GM23338 (cell line): ENCODE measurements at regions not wholly inside any gene's neighbourhood (a gene's known extent, or its start where the extent isn't known, plus 50 kb on each side); places are given as distances from the start of the nearest gene placed in this dataset.

Experiments
- ATAC-seq: fragments of 200-7000 bp; cut with Tn5 transposase; 3 replicates; pipeline ENCODE4 v1.9.1; 2020
- DNase-seq: peaks from one replicate; pipeline ENCODE4 v3.0.0-alpha.2; 2015; ENCODE audit warnings: low spot score
- H2AFZ ChIP-seq: fragments of 200-600 bp; sonication (generic); 2 replicates; pipeline ENCODE4 v1.8.0; 2016; ENCODE audit warnings: antibody characterized with exemption, mild to moderate bottlenecking, moderate library complexity
- H3F3A ChIP-seq: fragments of 200-600 bp; sonication (generic); replicated peaks from 2 replicates; pipeline ENCODE4 v1.8.0; 2017; ENCODE audit warnings: antibody characterized with exemption, mixed run types, low read depth
- H3K27ac ChIP-seq: fragments of 200-600 bp; sonication (generic); 2 replicates; pipeline ENCODE4 v1.6.1; 2016; ENCODE audit warnings: low read depth
- H3K27me3 ChIP-seq: fragments of 200-600 bp; sonication (generic); 2 replicates; pipeline ENCODE4 v1.8.0; 2016; ENCODE audit warnings: mild to moderate bottlenecking, mixed run types, moderate library complexity; ENCODE audit not compliant: insufficient read depth
- H3K36me3 ChIP-seq: fragments of 200-600 bp; sonication (generic); 2 replicates; pipeline ENCODE4 v1.8.0; 2016; ENCODE audit warnings: mild to moderate bottlenecking; ENCODE audit not compliant: insufficient read depth
- H3K4me1 ChIP-seq: fragments of 200-600 bp; sonication (generic); 2 replicates; pipeline ENCODE4 v1.8.0; 2016; ENCODE audit warnings: mild to moderate bottlenecking, moderate library complexity; ENCODE audit not compliant: insufficient read depth
- H3K4me2 ChIP-seq: fragments of 200-600 bp; sonication (generic); 2 replicates; pipeline ENCODE4 v1.7.1; 2017; ENCODE audit warnings: mixed run types
- H3K4me3 ChIP-seq: fragments of 200-600 bp; sonication (generic); 2 replicates; pipeline ENCODE4 v1.6.1; 2016; ENCODE audit warnings: mixed run types
- H3K79me2 ChIP-seq: fragments of 200-600 bp; sonication (generic); replicated peaks from 2 replicates; pipeline ENCODE4 v1.8.0; 2017; ENCODE audit warnings: mild to moderate bottlenecking; ENCODE audit not compliant: insufficient read depth
- H3K9me2 ChIP-seq: fragments of 200-600 bp; sonication (generic); 2 replicates; pipeline ENCODE4 v1.8.0; 2017; ENCODE audit not compliant: insufficient read depth
- H4K20me1 ChIP-seq: fragments of 200-600 bp; sonication (generic); replicated peaks from 2 replicates; pipeline ENCODE4 v1.8.0; 2017; ENCODE audit warnings: mild to moderate bottlenecking; ENCODE audit not compliant: insufficient read depth
- H3K27ac Mint-ChIP-seq: 2 replicates; pipeline ENCODE4 v1.8.0; 2020; ENCODE audit warnings: inconsistent platforms, mild to moderate bottlenecking, moderate library complexity, mixed read lengths
- H3K27me3 Mint-ChIP-seq: 3 replicates; pipeline ENCODE4 v1.8.0; 2022; ENCODE audit warnings: low read depth, mild to moderate bottlenecking, moderate library complexity, mixed read lengths, inconsistent platforms; ENCODE audit not compliant: insufficient read depth, poor library complexity
- H3K36me3 Mint-ChIP-seq: 3 replicates; pipeline ENCODE4 v1.8.0; 2021; ENCODE audit warnings: low read depth, mild to moderate bottlenecking, inconsistent platforms, moderate library complexity, mixed read lengths
- H3K4me1 Mint-ChIP-seq: 3 replicates; pipeline ENCODE4 v1.8.0; 2020; ENCODE audit warnings: mild to moderate bottlenecking, inconsistent platforms, mixed read lengths
- H3K4me3 Mint-ChIP-seq: 3 replicates; pipeline ENCODE4 v1.8.0; 2021; ENCODE audit warnings: moderate library complexity, mild to moderate bottlenecking, inconsistent platforms, mixed read lengths
- H3K9me3 Mint-ChIP-seq: 3 replicates; pipeline ENCODE4 v1.8.0; 2020; ENCODE audit warnings: moderate library complexity, mild to moderate bottlenecking, inconsistent platforms, mixed read lengths
- CREB1 ChIP-seq: fragments of 250-450 bp; sonication (Bioruptor Pico); IDR thresholded peaks from 2 replicates; pipeline ENCODE4 v1.5.0; 2020; ENCODE audit warnings: low read depth, mild to moderate bottlenecking, moderate library complexity
- EZH2 ChIP-seq: fragments of 200-600 bp; sonication (generic); IDR thresholded peaks from one replicate; pipeline ENCODE4 v1.8.0; 2017; ENCODE audit warnings: antibody characterized with exemption, mild to moderate bottlenecking, low read depth; ENCODE audit not compliant: unreplicated experiment
- EZH2phosphoT487 ChIP-seq: fragments of 200-600 bp; sonication (generic); IDR thresholded peaks from one replicate; pipeline ENCODE4 v1.8.1; 2018; ENCODE audit warnings: antibody characterized with exemption; ENCODE audit not compliant: unreplicated experiment
- JUNB ChIP-seq: IDR thresholded peaks from one replicate; pipeline ENCODE4 v1.6.1; 2016; ENCODE audit warnings: antibody characterized with exemption; ENCODE audit not compliant: unreplicated experiment
- NANOG ChIP-seq: IDR thresholded peaks from 2 replicates; pipeline ENCODE4 v1.6.1; 2016; ENCODE audit warnings: antibody characterized with exemption, borderline replicate concordance
- POLR2AphosphoS5 ChIP-seq: IDR thresholded peaks from 2 replicates; pipeline ENCODE4 v1.6.1; 2016; ENCODE audit warnings: antibody characterized with exemption, low read depth
- STAT1 ChIP-seq: IDR thresholded peaks from one replicate; pipeline ENCODE4 v1.6.1; 2016; ENCODE audit warnings: antibody characterized with exemption; ENCODE audit not compliant: unreplicated experiment
- ZNF114 ChIP-seq: fragments of 250-450 bp; sonication (Bioruptor Pico); IDR thresholded peaks from 2 replicates; pipeline ENCODE4 v1.5.0; 2020; ENCODE audit warnings: mild to moderate bottlenecking, moderate library complexity
- TF ChIP-seq, protein P1 (sequence below): IDR thresholded peaks from one replicate; pipeline ENCODE4 v1.6.1; 2018; ENCODE audit warnings: antibody characterized with exemption; ENCODE audit not compliant: unreplicated experiment
- TF ChIP-seq, protein P2 (sequence below): IDR thresholded peaks from 2 replicates; pipeline ENCODE4 v1.6.1; 2016; ENCODE audit warnings: antibody characterized with exemption
- TF ChIP-seq, protein P3 (sequence below), 2 experiments: fragments of 200-600 bp in 1 of 2; sonication (generic) in 1 of 2; conservative IDR thresholded peaks; 2 replicates each; pipeline versions ENCODE4 v1.5.1 to v1.6.1; 2016 to 2017; ENCODE audit warnings: antibody characterized with exemption in 2 of 2, low read depth in 2 of 2, mild to moderate bottlenecking in 2 of 2, moderate library complexity in 1 of 2
- TF ChIP-seq, protein P4 (sequence below): fragments of 250-450 bp; sonication (Bioruptor Pico); IDR thresholded peaks from 2 replicates; pipeline ENCODE4 v1.5.0; 2020; ENCODE audit warnings: mild to moderate bottlenecking, moderate library complexity

DNA sequence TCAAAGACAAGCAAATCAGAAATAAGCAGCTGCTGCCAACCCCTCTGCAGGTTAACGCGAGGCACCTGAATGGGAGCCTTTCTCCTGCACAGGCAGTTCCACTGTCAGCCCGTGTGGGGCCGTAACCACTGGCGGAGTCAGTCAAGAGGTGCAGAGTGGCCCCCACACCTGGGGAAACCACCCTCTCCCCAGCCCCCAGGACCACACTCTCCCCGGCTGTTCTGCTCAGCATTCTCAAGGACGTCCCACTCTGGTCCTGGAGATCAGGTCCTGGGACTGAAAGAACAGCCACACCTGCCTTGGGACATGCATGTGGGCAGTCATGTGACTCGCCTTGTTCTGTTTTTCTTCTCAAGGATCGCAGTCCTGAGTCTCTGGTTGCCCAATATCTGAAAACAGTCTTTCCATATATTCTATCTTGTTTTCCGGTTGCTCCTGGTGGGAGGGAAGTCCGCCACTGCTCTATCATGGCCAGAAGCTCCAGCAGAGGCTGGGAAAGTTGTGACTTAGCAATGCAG lies 252.5 kb downstream of the PTPRU start (continued):
- TF ChIP-seq, protein P1, sequence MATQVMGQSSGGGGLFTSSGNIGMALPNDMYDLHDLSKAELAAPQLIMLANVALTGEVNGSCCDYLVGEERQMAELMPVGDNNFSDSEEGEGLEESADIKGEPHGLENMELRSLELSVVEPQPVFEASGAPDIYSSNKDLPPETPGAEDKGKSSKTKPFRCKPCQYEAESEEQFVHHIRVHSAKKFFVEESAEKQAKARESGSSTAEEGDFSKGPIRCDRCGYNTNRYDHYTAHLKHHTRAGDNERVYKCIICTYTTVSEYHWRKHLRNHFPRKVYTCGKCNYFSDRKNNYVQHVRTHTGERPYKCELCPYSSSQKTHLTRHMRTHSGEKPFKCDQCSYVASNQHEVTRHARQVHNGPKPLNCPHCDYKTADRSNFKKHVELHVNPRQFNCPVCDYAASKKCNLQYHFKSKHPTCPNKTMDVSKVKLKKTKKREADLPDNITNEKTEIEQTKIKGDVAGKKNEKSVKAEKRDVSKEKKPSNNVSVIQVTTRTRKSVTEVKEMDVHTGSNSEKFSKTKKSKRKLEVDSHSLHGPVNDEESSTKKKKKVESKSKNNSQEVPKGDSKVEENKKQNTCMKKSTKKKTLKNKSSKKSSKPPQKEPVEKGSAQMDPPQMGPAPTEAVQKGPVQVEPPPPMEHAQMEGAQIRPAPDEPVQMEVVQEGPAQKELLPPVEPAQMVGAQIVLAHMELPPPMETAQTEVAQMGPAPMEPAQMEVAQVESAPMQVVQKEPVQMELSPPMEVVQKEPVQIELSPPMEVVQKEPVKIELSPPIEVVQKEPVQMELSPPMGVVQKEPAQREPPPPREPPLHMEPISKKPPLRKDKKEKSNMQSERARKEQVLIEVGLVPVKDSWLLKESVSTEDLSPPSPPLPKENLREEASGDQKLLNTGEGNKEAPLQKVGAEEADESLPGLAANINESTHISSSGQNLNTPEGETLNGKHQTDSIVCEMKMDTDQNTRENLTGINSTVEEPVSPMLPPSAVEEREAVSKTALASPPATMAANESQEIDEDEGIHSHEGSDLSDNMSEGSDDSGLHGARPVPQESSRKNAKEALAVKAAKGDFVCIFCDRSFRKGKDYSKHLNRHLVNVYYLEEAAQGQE: no peak

DNA sequence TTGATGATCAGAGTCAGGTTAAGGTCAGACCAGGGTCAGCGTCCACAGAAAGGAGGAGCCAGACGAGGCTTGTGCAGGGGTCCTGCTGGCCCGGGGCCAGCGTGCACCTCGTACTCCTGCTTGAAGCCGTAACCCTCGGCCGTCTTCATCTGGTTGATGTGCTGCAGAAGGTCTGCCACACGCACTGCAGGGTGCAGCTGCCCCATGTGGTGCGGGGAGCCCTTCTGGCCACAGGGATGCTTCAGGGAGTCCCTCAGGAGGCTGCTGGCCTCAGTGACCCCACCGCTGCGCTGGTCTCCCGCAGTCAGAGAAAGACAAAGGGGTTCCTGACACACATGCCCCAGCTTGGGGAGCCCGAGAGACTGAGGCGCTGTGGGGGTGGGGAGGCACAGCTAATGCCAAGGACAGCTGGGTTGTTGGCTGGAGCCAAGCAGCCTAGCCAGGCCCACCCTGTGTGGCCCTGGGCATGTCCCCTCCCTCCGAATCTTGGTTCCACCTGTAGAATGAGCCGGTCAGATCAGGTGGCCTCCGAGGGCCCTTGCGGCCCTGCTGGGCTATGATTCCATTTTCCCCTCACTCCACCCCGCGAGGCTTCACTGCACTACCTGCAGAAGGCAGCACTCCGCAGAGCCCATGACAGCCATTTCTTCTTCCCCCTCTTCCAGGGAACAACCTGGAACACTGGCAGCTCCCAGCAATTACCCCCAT lies 251.9 kb downstream of the PTPRU start:
- no peak overlapping the region for H3K27ac Mint-ChIP-seq
- Histone ChIP-seq H4K20me1 (no peaks in the 10 kb centered on the region), H2AFZ (peak overlapping the region; percentile 14; the same call in 1 of the 2 replicates), H3F3A (no peaks in the 10 kb centered on the region), H3K36me3 (no peaks in the 10 kb centered on the region), H3K4me2 (no peak overlapping the region), H3K27me3 (no peaks in the 10 kb centered on the region), H3K4me1 (no peaks in the 10 kb centered on the region), H3K79me2 (no peaks in the 10 kb centered on the region), H3K4me3 (no peak overlapping the region), H3K27ac (no peak overlapping the region), H3K9me2 (no peaks in the 10 kb centered on the region)
- peaks cover 10% of the 10 kb centered on the region for H3K27me3 Mint-ChIP-seq
- DNase-seq (no peak), ATAC-seq (peak; percentile 28; the same call in 1 of the 3 replicates)
- no peak overlapping the region for H3K4me3 Mint-ChIP-seq
- H3K36me3 Mint-ChIP-seq: no peaks in the 10 kb centered on the region; the same call in 2 of the 3 replicates
- no peaks in the 10 kb centered on the region; the same call in 1 of the 3 replicates for H3K9me3 Mint-ChIP-seq
- H3K4me1 Mint-ChIP-seq: peaks cover 9% of the 10 kb centered on the region
- no peak for TF ChIP-seq JUNB
- TF ChIP-seq EZH2: no peak
- TF ChIP-seq, protein P2, sequence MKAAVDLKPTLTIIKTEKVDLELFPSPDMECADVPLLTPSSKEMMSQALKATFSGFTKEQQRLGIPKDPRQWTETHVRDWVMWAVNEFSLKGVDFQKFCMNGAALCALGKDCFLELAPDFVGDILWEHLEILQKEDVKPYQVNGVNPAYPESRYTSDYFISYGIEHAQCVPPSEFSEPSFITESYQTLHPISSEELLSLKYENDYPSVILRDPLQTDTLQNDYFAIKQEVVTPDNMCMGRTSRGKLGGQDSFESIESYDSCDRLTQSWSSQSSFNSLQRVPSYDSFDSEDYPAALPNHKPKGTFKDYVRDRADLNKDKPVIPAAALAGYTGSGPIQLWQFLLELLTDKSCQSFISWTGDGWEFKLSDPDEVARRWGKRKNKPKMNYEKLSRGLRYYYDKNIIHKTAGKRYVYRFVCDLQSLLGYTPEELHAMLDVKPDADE: no peak
- TF ChIP-seq, protein P3, sequence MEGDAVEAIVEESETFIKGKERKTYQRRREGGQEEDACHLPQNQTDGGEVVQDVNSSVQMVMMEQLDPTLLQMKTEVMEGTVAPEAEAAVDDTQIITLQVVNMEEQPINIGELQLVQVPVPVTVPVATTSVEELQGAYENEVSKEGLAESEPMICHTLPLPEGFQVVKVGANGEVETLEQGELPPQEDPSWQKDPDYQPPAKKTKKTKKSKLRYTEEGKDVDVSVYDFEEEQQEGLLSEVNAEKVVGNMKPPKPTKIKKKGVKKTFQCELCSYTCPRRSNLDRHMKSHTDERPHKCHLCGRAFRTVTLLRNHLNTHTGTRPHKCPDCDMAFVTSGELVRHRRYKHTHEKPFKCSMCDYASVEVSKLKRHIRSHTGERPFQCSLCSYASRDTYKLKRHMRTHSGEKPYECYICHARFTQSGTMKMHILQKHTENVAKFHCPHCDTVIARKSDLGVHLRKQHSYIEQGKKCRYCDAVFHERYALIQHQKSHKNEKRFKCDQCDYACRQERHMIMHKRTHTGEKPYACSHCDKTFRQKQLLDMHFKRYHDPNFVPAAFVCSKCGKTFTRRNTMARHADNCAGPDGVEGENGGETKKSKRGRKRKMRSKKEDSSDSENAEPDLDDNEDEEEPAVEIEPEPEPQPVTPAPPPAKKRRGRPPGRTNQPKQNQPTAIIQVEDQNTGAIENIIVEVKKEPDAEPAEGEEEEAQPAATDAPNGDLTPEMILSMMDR (conservative IDR thresholded peaks at IDR 0.05; ENCODE audit: low read depth in 2 of 2): no peak
- no peak for TF ChIP-seq EZH2phosphoT487
- no peak for TF ChIP-seq ZNF114 (CRISPR knock-in tag)
- TF ChIP-seq NANOG: no peak
- TF ChIP-seq CREB1 (CRISPR knock-in tag): no peak
- TF ChIP-seq STAT1: no peak
- TF ChIP-seq POLR2AphosphoS5: no peak
- TF ChIP-seq, protein P4, sequence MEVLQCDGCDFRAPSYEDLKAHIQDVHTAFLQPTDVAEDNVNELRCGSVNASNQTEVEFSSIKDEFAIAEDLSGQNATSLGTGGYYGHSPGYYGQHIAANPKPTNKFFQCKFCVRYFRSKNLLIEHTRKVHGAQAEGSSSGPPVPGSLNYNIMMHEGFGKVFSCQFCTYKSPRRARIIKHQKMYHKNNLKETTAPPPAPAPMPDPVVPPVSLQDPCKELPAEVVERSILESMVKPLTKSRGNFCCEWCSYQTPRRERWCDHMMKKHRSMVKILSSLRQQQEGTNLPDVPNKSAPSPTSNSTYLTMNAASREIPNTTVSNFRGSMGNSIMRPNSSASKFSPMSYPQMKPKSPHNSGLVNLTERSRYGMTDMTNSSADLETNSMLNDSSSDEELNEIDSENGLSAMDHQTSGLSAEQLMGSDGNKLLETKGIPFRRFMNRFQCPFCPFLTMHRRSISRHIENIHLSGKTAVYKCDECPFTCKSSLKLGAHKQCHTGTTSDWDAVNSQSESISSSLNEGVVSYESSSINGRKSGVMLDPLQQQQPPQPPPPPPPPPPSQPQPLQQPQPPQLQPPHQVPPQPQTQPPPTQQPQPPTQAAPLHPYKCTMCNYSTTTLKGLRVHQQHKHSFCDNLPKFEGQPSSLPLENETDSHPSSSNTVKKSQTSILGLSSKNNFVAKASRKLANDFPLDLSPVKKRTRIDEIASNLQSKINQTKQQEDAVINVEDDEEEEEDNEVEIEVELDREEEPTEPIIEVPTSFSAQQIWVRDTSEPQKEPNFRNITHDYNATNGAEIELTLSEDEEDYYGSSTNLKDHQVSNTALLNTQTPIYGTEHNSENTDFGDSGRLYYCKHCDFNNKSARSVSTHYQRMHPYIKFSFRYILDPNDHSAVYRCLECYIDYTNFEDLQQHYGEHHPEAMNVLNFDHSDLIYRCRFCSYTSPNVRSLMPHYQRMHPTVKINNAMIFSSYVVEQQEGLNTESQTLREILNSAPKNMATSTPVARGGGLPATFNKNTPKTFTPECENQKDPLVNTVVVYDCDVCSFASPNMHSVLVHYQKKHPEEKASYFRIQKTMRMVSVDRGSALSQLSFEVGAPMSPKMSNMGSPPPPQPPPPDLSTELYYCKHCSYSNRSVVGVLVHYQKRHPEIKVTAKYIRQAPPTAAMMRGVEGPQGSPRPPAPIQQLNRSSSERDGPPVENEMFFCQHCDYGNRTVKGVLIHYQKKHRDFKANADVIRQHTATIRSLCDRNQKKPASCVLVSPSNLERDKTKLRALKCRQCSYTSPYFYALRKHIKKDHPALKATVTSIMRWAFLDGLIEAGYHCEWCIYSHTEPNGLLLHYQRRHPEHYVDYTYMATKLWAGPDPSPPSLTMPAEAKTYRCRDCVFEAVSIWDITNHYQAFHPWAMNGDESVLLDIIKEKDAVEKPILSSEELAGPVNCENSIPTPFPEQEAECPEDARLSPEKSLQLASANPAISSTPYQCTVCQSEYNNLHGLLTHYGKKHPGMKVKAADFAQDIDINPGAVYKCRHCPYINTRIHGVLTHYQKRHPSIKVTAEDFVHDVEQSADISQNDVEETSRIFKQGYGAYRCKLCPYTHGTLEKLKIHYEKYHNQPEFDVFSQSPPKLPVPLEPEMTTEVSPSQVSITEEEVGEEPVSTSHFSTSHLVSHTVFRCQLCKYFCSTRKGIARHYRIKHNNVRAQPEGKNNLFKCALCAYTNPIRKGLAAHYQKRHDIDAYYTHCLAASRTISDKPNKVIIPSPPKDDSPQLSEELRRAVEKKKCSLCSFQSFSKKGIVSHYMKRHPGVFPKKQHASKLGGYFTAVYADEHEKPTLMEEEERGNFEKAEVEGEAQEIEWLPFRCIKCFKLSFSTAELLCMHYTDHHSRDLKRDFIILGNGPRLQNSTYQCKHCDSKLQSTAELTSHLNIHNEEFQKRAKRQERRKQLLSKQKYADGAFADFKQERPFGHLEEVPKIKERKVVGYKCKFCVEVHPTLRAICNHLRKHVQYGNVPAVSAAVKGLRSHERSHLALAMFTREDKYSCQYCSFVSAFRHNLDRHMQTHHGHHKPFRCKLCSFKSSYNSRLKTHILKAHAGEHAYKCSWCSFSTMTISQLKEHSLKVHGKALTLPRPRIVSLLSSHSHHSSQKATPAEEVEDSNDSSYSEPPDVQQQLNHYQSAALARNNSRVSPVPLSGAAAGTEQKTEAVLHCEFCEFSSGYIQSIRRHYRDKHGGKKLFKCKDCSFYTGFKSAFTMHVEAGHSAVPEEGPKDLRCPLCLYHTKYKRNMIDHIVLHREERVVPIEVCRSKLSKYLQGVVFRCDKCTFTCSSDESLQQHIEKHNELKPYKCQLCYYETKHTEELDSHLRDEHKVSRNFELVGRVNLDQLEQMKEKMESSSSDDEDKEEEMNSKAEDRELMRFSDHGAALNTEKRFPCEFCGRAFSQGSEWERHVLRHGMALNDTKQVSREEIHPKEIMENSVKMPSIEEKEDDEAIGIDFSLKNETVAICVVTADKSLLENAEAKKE (CRISPR knock-in tag): no peak
